Upper lobe of right lung (tissue), 1 donor: ENCODE measurements at regions not wholly inside any gene's neighbourhood (a gene's known extent, or its start where the extent isn't known, plus 50 kb on each side); places are given as distances from the start of the nearest gene placed in this dataset.
A peak's percentile ranks its signal among the peaks of the same experiment; 100 is the strongest.
"Not testable (repeated sequence)": the region's sequence is repeated elsewhere in the genome, so short reads cannot be mapped to it uniquely, and the experiment has no call there.

Experiments
- ATAC-seq: fragments of 200-7000 bp; cut with Tn5 transposase; one replicate; pipeline ENCODE4 v1.9.1; 2020; ENCODE audit warnings: mild to moderate bottlenecking, moderate library complexity
- DNase-seq: peaks from one replicate; pipeline ENCODE4 v3.0.0-alpha.2; 2020
- H3K27ac ChIP-seq: fragments of 200-600 bp; one replicate; pipeline ENCODE4 v1.8.0; 2022
- H3K27me3 ChIP-seq: fragments of 200-600 bp; one replicate; pipeline ENCODE4 v1.8.0; 2022; ENCODE audit warnings: mild to moderate bottlenecking
- H3K36me3 ChIP-seq: fragments of 200-600 bp; one replicate; pipeline ENCODE4 v1.8.0; 2022
- H3K4me1 ChIP-seq: fragments of 200-600 bp; one replicate; pipeline ENCODE4 v1.8.0; 2022
- H3K4me3 ChIP-seq: fragments of 200-600 bp; one replicate; pipeline ENCODE4 v1.8.0; 2022; ENCODE audit warnings: mild to moderate bottlenecking
- H3K9me3 ChIP-seq: fragments of 200-600 bp; one replicate; pipeline ENCODE4 v1.8.0; 2022
- intact Hi-C: fragments of 100-400 bp; cut with DNase I; formaldehyde crosslinking; loops from one replicate; pipeline ENCODE4 v1.11.0; 2022
- TF ChIP-seq, protein P1 (sequence below): fragments of 200-600 bp; IDR thresholded peaks from one replicate; pipeline ENCODE4 v1.8.0; 2022; ENCODE audit warnings: antibody characterized with exemption
- donor health status: DM: no; HTN: yes; CAD: no; lungs with severe emphysema.

DNA sequence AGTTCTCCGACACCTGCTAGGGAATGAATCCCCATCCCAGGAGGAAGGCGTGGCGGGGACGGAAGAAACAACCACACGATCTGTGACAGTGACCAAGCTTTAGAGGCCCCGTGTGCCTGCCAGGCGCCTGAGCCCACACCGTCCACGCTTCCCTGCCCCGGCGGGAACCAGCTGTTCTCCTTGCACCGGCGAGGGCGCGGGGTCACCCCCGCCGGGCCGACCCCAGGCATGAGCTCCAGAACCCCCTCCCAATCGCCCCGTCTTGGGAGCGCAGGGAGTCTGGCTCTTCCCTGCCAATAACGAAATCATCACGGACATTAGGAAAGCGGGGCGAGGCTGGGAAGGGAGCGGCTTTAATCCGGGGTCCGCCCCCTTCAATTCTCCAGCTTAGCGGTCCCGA, 133.3 kb downstream of the POTEG start:
- H3K36me3 ChIP-seq, H3K27me3 ChIP-seq, H3K9me3 ChIP-seq, H3K4me1 ChIP-seq, H3K27ac ChIP-seq, intact Hi-C loops, H3K4me3 ChIP-seq, DNase-seq: not testable (repeated sequence)
- ATAC-seq, result peak; percentile 4

DNA sequence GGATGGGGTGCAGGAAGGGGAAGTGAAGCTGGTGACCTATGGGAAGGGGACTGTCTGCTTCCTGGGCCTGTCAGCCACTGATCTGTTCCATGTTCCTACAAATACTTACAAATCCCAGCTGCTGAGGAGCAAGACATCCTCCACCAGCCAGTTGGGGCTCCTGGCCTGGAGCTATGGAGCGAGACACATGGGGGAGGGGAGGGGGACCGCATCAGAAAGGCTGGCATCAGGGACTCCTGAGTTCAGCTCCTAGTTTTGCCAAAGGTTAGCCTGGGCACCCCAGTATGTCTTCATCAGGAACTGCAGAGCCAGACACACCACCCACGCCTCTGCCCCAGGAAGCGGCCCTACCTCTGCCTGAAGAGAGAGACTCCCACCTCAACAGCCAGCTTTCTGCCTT, 130.3 kb downstream of the POTEG start:
- intact Hi-C loops, H3K9me3 ChIP-seq, DNase-seq, H3K27me3 ChIP-seq, H3K4me3 ChIP-seq, H3K4me1 ChIP-seq, H3K27ac ChIP-seq, ATAC-seq, H3K36me3 ChIP-seq: not testable (repeated sequence)

DNA sequence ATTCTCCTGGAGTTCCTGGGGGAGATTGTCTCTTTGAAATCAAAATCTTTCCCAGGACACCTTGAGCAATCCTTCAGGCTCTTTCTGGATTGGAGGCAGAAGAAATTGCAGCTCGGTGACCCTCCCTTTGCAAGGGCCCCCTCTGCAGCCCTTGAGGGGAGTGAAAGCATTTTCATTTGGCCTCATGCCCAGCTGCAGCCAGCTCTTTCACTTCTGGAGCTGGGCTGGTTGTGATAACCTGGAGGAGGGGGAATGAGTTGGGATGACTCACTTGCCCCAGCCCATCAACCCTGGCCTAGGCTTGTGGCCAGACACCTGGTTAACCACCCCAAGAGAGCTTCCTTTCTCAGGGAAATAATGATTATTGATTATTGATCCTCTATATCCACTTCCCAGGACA, 129.7 kb downstream of the POTEG start:
- intact Hi-C loops, DNase-seq, H3K27ac ChIP-seq, H3K27me3 ChIP-seq, H3K9me3 ChIP-seq, H3K4me3 ChIP-seq, H3K4me1 ChIP-seq, H3K36me3 ChIP-seq: not testable (repeated sequence)
- peak; percentile 34 for ATAC-seq

DNA sequence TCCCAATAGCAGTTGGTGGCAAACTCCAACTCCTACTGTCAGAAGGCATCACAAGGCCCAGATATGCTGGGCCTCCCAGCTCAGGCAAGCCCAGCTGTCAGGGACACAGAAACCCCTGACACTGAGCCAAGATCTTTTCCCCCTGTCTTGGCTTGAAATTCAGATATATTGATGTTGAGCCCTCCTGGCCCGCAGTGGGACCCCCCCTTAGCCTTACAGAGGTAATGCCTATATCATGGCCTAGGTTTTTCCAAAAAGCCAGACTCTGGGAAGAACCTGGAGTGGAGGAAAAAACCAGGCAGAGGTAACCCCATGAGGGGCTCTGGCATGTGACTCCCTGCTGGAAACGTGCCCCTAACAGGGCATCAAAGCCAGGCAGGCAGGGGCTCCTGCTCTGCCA, 129.2 kb downstream of the POTEG start:
- H3K9me3 ChIP-seq, DNase-seq, H3K36me3 ChIP-seq, H3K4me1 ChIP-seq, H3K4me3 ChIP-seq, intact Hi-C loops, H3K27me3 ChIP-seq, ATAC-seq, H3K27ac ChIP-seq: not testable (repeated sequence)

DNA sequence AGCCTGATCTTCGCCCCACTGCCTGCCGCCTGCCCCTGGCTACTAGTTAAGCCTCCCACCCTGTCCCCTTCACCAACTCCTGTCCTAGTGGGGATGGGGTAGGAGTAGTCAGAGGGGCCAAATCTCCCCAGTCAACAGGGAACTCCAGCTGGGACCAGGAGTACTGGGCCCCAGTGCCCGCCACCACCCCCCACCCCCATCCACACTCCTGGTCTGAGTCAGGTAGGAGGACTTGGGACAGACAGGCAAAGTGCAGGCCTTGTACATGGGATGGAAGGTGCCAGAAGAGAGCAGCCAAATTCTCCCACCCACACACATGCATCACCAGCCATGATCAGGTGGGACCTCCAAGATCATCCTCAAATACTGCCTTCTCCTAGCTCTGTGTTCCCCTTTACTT, 128.4 kb downstream of the POTEG start:
- H3K27me3 ChIP-seq, ATAC-seq, DNase-seq, H3K27ac ChIP-seq, H3K9me3 ChIP-seq, H3K4me3 ChIP-seq, H3K4me1 ChIP-seq, H3K36me3 ChIP-seq, intact Hi-C loops: not testable (repeated sequence)

DNA sequence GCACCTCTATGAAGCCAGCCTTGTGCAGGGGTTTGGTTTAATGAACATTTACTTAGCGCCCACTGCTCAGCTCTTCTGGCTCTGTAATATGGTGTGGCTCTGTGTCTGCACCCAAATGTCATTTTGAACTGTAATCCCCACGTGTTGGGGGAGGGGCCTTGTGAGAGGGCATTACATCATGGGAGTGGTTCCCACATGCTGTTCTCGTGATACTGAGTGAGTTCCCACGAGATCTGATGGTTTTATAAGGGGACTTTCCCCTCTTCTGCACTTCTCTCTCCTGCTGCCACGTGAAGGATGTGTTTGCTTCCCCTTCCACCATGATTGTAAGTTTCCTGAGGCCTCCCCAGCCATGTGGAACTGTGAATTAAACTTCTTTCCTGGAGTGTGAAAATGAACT, 127.7 kb downstream of the POTEG start:
- ATAC-seq, H3K4me1 ChIP-seq, DNase-seq, H3K4me3 ChIP-seq, intact Hi-C loops, H3K27ac ChIP-seq, H3K9me3 ChIP-seq, H3K36me3 ChIP-seq, H3K27me3 ChIP-seq: not testable (repeated sequence)

DNA sequence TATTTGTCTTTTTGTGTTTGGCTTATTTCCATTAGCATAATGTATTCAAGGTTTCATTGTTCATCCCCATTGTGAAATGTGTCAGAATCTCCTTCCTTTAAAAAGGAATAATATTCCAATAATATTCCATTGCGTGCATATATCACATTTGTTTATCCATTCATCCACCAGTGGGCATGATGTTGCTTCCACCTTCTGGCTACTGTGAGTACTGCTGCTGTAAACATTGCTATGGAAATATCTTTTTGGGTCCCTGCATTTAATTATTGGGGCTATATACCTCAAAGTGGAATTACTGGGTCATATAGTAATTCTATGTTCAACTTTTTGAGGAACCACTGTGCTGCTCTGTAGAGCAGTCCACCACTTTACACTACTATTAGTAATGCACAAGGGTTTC, 123.1 kb downstream of the POTEG start:
- H3K4me1 ChIP-seq, H3K27me3 ChIP-seq, H3K4me3 ChIP-seq, H3K9me3 ChIP-seq, intact Hi-C loops, DNase-seq, H3K36me3 ChIP-seq, H3K27ac ChIP-seq: not testable (repeated sequence)
- TF ChIP-seq, protein P1, sequence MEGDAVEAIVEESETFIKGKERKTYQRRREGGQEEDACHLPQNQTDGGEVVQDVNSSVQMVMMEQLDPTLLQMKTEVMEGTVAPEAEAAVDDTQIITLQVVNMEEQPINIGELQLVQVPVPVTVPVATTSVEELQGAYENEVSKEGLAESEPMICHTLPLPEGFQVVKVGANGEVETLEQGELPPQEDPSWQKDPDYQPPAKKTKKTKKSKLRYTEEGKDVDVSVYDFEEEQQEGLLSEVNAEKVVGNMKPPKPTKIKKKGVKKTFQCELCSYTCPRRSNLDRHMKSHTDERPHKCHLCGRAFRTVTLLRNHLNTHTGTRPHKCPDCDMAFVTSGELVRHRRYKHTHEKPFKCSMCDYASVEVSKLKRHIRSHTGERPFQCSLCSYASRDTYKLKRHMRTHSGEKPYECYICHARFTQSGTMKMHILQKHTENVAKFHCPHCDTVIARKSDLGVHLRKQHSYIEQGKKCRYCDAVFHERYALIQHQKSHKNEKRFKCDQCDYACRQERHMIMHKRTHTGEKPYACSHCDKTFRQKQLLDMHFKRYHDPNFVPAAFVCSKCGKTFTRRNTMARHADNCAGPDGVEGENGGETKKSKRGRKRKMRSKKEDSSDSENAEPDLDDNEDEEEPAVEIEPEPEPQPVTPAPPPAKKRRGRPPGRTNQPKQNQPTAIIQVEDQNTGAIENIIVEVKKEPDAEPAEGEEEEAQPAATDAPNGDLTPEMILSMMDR, result peak; percentile 11
- peak; percentile 52 for ATAC-seq

DNA sequence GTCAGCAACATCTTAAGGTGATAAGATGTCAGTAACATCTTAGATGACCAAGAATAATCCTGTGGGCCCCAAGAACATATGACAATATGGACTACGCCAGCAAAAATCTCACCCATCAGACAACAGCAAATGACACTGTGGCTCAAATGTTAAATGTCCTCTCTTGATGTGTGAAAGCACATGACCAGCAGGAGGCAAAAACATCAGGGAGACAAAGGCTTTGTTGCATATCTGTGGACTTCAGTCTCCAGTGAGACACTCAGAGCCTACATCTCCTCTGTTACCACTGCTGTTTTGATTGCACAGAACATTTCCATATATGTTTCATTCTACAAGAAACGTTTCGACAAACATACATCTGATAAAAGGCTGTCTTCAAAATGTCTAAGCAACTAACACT, 103.5 kb downstream of the POTEG start:
- H3K4me3 ChIP-seq, H3K36me3 ChIP-seq, intact Hi-C loops, H3K4me1 ChIP-seq, H3K27ac ChIP-seq, H3K9me3 ChIP-seq, H3K27me3 ChIP-seq, DNase-seq, ATAC-seq: not testable (repeated sequence)

DNA sequence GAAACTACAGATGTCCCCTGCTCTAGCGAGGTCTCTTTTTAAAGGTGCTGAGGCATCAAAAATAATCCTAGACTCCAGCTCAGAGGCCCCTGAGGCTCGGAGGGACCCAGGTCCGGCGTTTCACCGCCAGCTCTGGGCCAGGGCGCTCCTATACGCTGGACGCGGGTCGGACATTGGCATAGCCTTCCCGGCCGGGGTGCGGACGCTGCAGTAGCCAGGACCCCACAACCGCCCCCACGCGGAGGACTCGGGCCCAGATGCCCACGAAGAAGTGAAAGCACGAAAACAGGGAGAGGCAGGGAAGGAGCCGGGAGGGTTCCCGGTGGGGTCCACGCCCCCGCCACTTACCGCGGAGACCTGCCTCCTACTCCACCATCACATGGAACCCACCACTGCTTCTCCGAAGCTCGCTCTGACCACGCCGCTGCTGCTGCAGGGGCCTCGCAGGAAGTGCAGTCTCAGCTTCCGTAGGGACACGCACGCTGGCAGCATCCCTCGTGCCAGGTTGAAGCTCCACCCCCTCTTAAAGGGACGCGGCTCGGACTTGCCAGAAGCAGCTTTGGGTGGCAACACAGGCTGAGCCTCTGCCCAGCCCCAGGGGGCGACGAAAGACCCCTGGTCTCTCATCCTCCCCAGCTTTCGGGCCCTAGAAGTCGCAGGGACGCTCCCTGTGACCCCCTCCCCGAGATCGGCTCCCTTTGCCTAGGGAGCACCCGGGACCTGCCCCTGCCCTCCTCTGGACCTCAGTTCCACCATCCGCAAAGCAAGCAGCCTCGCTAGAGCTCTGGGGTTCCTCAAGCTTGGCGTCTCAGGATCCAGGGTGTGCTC, 96.7 kb downstream of the POTEG start:
- H3K4me3 ChIP-seq, H3K36me3 ChIP-seq, DNase-seq, H3K27ac ChIP-seq, H3K9me3 ChIP-seq, H3K4me1 ChIP-seq, intact Hi-C loops, H3K27me3 ChIP-seq: not testable (repeated sequence)
- peak; percentile 92 for ATAC-seq

DNA sequence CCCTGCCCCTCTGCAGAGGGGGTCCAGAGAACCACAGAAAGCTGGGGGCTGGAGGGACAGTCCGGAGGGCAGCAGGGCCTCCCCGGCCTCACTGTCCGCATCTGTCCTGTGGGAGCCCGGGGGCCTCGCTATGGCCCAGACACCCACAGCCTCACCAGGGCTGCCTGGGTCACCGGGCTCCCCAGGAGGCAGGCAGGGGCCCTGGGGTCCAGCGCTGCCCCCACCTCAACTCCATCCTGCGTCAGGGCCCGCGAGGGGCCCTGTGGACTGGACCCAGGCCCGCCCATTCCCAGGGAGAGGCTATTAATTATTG, 96.1 kb downstream of the POTEG start:
- H3K4me3 ChIP-seq, H3K9me3 ChIP-seq, H3K4me1 ChIP-seq, H3K36me3 ChIP-seq, intact Hi-C loops, H3K27ac ChIP-seq, DNase-seq, H3K27me3 ChIP-seq: not testable (repeated sequence)
- ATAC-seq, result peak; percentile 47

DNA sequence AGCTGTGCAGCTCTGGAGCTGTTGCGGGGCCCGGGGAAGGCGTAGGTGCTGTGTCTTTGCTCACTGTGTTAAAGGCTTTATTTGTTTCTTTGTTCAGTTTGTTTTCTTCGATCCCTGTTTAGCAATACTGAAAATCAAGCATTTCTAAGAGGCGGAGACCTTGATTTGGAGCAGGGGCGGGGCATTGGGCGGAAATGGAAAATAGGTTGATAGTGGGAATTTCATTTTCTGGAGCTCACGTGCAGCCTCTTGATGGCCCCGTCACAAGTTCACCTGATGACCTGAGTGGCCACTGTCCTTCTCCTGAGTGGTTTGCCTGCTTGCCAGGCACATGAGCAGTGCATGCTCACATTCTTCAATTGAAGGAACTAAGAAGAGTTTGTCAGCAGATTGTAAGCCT, 93.2 kb downstream of the POTEG start:
- ATAC-seq, H3K4me1 ChIP-seq, H3K27ac ChIP-seq, intact Hi-C loops, H3K4me3 ChIP-seq, H3K36me3 ChIP-seq, H3K9me3 ChIP-seq, H3K27me3 ChIP-seq: not testable (repeated sequence)
- peak; percentile 32 for DNase-seq

DNA sequence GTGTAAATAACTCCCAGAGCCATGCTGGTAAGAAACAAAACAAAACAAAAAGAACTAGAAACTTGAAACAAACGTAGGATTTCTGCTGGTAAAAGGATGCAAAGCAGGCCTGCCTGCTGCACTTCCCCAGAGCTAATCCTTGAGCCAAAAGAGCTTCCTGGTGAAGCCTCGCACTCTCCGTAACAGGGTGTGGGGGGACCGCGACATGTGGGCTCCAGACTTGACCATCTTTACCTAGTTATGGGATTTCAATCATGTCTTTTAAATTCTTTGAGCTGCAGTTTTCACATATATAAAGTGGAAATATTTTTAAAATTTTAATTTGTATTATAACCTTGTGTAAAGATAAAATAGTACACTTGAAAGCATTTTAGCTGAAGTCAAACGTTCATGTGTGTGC, 92.5 kb downstream of the POTEG start:
- H3K4me1 ChIP-seq, intact Hi-C loops, ATAC-seq, H3K4me3 ChIP-seq, H3K36me3 ChIP-seq, H3K27ac ChIP-seq, H3K27me3 ChIP-seq, H3K9me3 ChIP-seq: not testable (repeated sequence)
- peak; percentile 37 for DNase-seq

DNA sequence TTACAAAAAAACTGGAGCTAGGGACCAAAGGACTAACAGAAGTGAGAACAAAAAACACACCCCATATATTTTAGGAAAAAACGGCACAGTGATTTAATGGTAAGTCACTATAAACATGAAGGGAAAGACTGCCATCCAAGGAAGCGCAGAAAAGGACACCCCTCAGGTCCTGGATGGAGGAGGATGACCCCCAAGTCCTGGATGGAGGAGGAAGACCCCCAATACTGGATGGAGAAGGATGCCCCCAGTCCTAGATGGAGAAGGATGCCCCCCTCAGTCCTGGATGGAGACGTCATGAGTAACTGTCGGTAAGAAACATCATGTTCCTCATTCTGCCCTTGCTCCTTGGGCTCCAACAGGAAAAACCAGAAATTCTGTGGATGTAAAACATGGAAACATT, 89.9 kb downstream of the POTEG start:
- H3K4me1 ChIP-seq, intact Hi-C loops, H3K27ac ChIP-seq, ATAC-seq, H3K9me3 ChIP-seq, H3K4me3 ChIP-seq, H3K36me3 ChIP-seq, H3K27me3 ChIP-seq: not testable (repeated sequence)
- peak; percentile 12 for DNase-seq

DNA sequence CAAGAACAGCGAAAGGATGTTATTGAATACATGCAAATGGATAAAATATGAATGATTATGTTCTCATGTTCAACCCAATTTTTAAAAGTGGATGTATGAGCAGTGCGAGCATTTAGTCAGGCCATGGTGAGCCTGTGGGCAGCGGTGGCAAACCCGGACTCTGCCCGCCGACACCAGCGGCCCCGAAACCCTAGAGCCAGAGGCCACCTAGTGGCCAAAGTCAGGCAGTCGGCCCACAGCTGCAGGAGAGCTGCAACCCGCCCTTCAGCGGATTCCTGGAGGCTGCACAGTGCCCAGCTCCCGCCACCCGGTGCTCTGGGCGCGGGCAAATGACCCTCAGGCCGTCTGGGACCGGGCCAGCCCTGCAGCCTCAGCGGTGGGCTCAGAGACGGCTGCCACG, 89.5 kb downstream of the POTEG start:
- H3K4me3 ChIP-seq, result not testable (repeated sequence)
- ATAC-seq, result peak; percentile 70

More for the DNA sequence above, 89.5 kb downstream of the POTEG start:
- H3K9me3 ChIP-seq, H3K27me3 ChIP-seq, H3K27ac ChIP-seq, intact Hi-C loops, DNase-seq, H3K4me1 ChIP-seq, H3K36me3 ChIP-seq: not testable (repeated sequence)
